H1 (cell line): ENCODE measurements at regions not wholly inside any gene's neighbourhood (a gene's known extent, or its start where the extent isn't known, plus 50 kb on each side); places are given as distances from the start of the nearest gene placed in this dataset.

Source experiments
- CTCF ChIA-PET: fragments of 300-600 bp; sonication (Branson Sonifier 250); formaldehyde crosslinking; loops from one replicate; lab custom pipeline; 2021; ENCODE audit not compliant: partially characterized antibody; lab: Charles Lee
- POLR2A ChIA-PET: fragments of 300-600 bp; sonication (Branson Sonifier 250); formaldehyde crosslinking; loops from one replicate; lab custom pipeline; 2021; ENCODE audit warnings: inconsistent platforms; ENCODE audit not compliant: partially characterized antibody; lab: Charles Lee
- DNase-seq, 2 experiments: peaks; one replicate each; pipeline versions ENCODE4 v3.0.0 to v3.0.0-alpha.2; 2010 to 2022; ENCODE audit warnings: low spot score in 2 of 2, low read depth in 1 of 2, mixed read lengths in 1 of 2
- FAIRE-seq: peaks from 2 replicates; lab custom pipeline; 2011; peaks lifted over from hg19 to GRCh38; lab: Jason Lieb, UNC
- H2AFZ ChIP-seq: 2 replicates; pipeline ENCODE4 v1.8.1; 2012; ENCODE audit warnings: low read length, inconsistent platforms
- H2AK5ac ChIP-seq: 2 replicates; pipeline ENCODE4 v1.6.1; 2013; ENCODE audit warnings: low read depth, low read length
- H2BK120ac ChIP-seq: replicated peaks from 2 replicates; pipeline ENCODE3; 2013; ENCODE audit warnings: low read depth, low read length, inconsistent platforms
- H2BK12ac ChIP-seq: 2 replicates; pipeline ENCODE4 v1.6.1; 2013; ENCODE audit warnings: low read depth, low read length
- H2BK15ac ChIP-seq: 2 replicates; pipeline ENCODE4 v1.6.1; 2013; ENCODE audit warnings: low read length
- H2BK20ac ChIP-seq: 2 replicates; pipeline ENCODE4 v1.6.1; 2013; ENCODE audit warnings: low read length
- H2BK5ac ChIP-seq: 2 replicates; pipeline ENCODE4 v1.6.1; 2013; ENCODE audit warnings: low read depth, low read length
- H3K14ac ChIP-seq: 2 replicates; pipeline ENCODE4 v1.6.1; 2013; ENCODE audit warnings: inconsistent platforms; ENCODE audit not compliant: insufficient read length
- H3K18ac ChIP-seq: 2 replicates; pipeline ENCODE4 v1.6.1; 2013; ENCODE audit warnings: low read length; ENCODE audit errors: extremely low read depth
- H3K23ac ChIP-seq: 2 replicates; pipeline ENCODE4 v1.6.1; 2013; ENCODE audit warnings: inconsistent platforms; ENCODE audit not compliant: insufficient read length
- H3K23me2 ChIP-seq: 2 replicates; pipeline ENCODE4 v1.6.1; 2013; ENCODE audit warnings: low read depth, low read length
- H3K27ac ChIP-seq: 2 replicates; pipeline ENCODE4 v1.6.1; 2011; ENCODE audit warnings: low read depth, low read length, inconsistent platforms
- H3K27me3 ChIP-seq, 4 experiments: replicated peaks in 1 of 4; 1 replicate in 1 of 4; 2 replicates in 3 of 4; pipeline versions ENCODE4 v1.6.1 to v1.8.1; 2011 to 2013; ENCODE audit warnings: low read length in 3 of 4, mild to moderate bottlenecking in 3 of 4, inconsistent platforms in 2 of 4, mixed read lengths in 2 of 4, moderate library complexity in 1 of 4; ENCODE audit not compliant: control insufficient read depth in 3 of 4, insufficient read depth in 3 of 4; ENCODE audit errors: extremely low read depth in 1 of 4
- H3K36me3 ChIP-seq, 4 experiments: 2 replicates each; pipeline versions ENCODE4 v1.6.1 to v1.8.1; 2011 to 2013; ENCODE audit warnings: mild to moderate bottlenecking in 4 of 4, low read length in 3 of 4, moderate library complexity in 2 of 4, control low read depth in 1 of 4, inconsistent platforms in 1 of 4; ENCODE audit not compliant: insufficient read depth in 4 of 4, control insufficient read depth in 2 of 4
- H3K4ac ChIP-seq: replicated peaks from 2 replicates; pipeline ENCODE3; 2013; ENCODE audit warnings: low read length, low read depth, mixed read lengths, inconsistent platforms; ENCODE audit not compliant: insufficient read length
- H3K4me1 ChIP-seq, 4 experiments: replicated peaks in 1 of 4; 1 replicate in 1 of 4; 2 replicates in 3 of 4; pipeline versions ENCODE4 v1.6.1 to v1.8.1; 2011 to 2013; ENCODE audit warnings: low read length in 3 of 4, inconsistent platforms in 2 of 4, mixed read lengths in 1 of 4; ENCODE audit not compliant: insufficient read depth in 4 of 4, control insufficient read depth in 3 of 4
- H3K4me2 ChIP-seq, 2 experiments: 2 replicates each; pipeline versions ENCODE4 v1.6.1 to v1.8.1; 2011 to 2013; ENCODE audit warnings: low read depth in 2 of 2, low read length in 2 of 2, control low read depth in 1 of 2, inconsistent platforms in 1 of 2, mild to moderate bottlenecking in 1 of 2; ENCODE audit not compliant: insufficient read depth in 1 of 2
- H3K4me3 ChIP-seq, 4 experiments: fragments of 200-600, 300-600 bp in 1 of 4; sonication (generic), shearing (Covaris generic), sonication (Bioruptor Twin) in 1 of 4; 2 replicates each; pipeline versions ENCODE4 v1.5.1 to v1.8.1; 2011 to 2016; ENCODE audit warnings: low read length in 4 of 4, low read depth in 3 of 4, control low read depth in 2 of 4, inconsistent platforms in 2 of 4, mild to moderate bottlenecking in 2 of 4, mixed read lengths in 1 of 4, moderate library complexity in 1 of 4; ENCODE audit not compliant: insufficient read depth in 2 of 4; ENCODE audit errors: extremely low read depth in 1 of 4
- H3K56ac ChIP-seq: replicated peaks from 2 replicates; pipeline ENCODE3; 2013; ENCODE audit warnings: low read depth, mild to moderate bottlenecking, mixed read lengths, low read length, inconsistent platforms; ENCODE audit not compliant: insufficient read length
- H3K79me1 ChIP-seq: 2 replicates; pipeline ENCODE4 v1.6.1; 2013; ENCODE audit warnings: low read depth, low read length, control low read depth
- H3K79me2 ChIP-seq, 2 experiments: 2 replicates each; pipeline versions ENCODE4 v1.6.1 to v1.8.1; 2012 to 2013; ENCODE audit warnings: low read length in 2 of 2, mild to moderate bottlenecking in 2 of 2, inconsistent platforms in 1 of 2; ENCODE audit not compliant: insufficient read depth in 2 of 2, control insufficient read depth in 1 of 2
- H3K9ac ChIP-seq, 4 experiments: replicated peaks in 1 of 4; 1 replicate in 1 of 4; 2 replicates in 3 of 4; pipeline versions ENCODE4 v1.6.1 to v1.8.1; 2011 to 2013; ENCODE audit warnings: low read depth in 3 of 4, low read length in 3 of 4, control low read depth in 2 of 4, mild to moderate bottlenecking in 2 of 4, moderate library complexity in 2 of 4, inconsistent platforms in 1 of 4; ENCODE audit errors: extremely low read depth in 1 of 4
- H3K9me3 ChIP-seq, 2 experiments: 2 replicates each; pipeline versions ENCODE4 v1.6.1 to v1.8.1; 2012 to 2013; ENCODE audit warnings: mild to moderate bottlenecking in 2 of 2, moderate library complexity in 2 of 2, control low read depth in 1 of 2, inconsistent platforms in 1 of 2, low read depth in 1 of 2, low read length in 1 of 2, mixed read lengths in 1 of 2; ENCODE audit not compliant: insufficient read depth in 2 of 2
- H4K20me1 ChIP-seq, 2 experiments: replicated peaks in 1 of 2; 2 replicates each; pipeline versions ENCODE3 to v1.8.1; 2011 to 2013; ENCODE audit warnings: inconsistent platforms in 2 of 2, low read length in 2 of 2, mild to moderate bottlenecking in 1 of 2; ENCODE audit not compliant: insufficient read depth in 2 of 2, control insufficient read depth in 1 of 2
- H4K5ac ChIP-seq: 2 replicates; pipeline ENCODE4 v1.6.1; 2013; ENCODE audit warnings: low read length, low read depth, mixed read lengths, inconsistent platforms; ENCODE audit not compliant: insufficient read length
- H4K8ac ChIP-seq: 2 replicates; pipeline ENCODE4 v1.8.0; 2013; ENCODE audit warnings: mild to moderate bottlenecking, moderate library complexity, low read length, inconsistent platforms; ENCODE audit not compliant: insufficient read depth; ENCODE audit errors: extremely low read depth
- H4K91ac ChIP-seq: replicated peaks from 2 replicates; pipeline ENCODE3; 2013; ENCODE audit warnings: low read length, mixed read lengths, inconsistent platforms; ENCODE audit not compliant: insufficient read length
- BACH1 ChIP-seq: IDR thresholded peaks from 2 replicates; pipeline ENCODE4 v1.6.1; 2012; ENCODE audit warnings: low read length, improper control_type of control experiment
- EP300 ChIP-seq, 2 experiments: IDR thresholded peaks; 1 replicate in 1 of 2; 2 replicates in 1 of 2; pipeline ENCODE4 v1.6.1; 2011 to 2012; ENCODE audit warnings: low read depth in 2 of 2, low read length in 2 of 2, mild to moderate bottlenecking in 2 of 2, borderline replicate concordance in 1 of 2, inconsistent platforms in 1 of 2, moderate library complexity in 1 of 2
- GABPA ChIP-seq: IDR thresholded peaks from 2 replicates; pipeline ENCODE4 v1.6.1; 2011; ENCODE audit warnings: mild to moderate bottlenecking, low read length, moderate library complexity, borderline replicate concordance; ENCODE audit not compliant: insufficient read depth
- JUN ChIP-seq: IDR thresholded peaks from 2 replicates; pipeline ENCODE4 v1.6.1; 2011; ENCODE audit warnings: low read depth, mild to moderate bottlenecking, improper control_type of control experiment, low read length
- NANOG ChIP-seq: IDR thresholded peaks from 2 replicates; pipeline ENCODE4 v1.6.1; 2011; ENCODE audit warnings: low read length, low read depth, mild to moderate bottlenecking, inconsistent platforms; ENCODE audit not compliant: insufficient read depth, poor library complexity, severe bottlenecking
- SIN3A ChIP-seq, 2 experiments: IDR thresholded peaks in 1 of 2; conservative IDR thresholded peaks in 1 of 2; 2 replicates each; pipeline ENCODE4 v1.6.1; 2011 to 2012; ENCODE audit warnings: low read length in 2 of 2, improper control_type of control experiment in 1 of 2, low read depth in 1 of 2, mild to moderate bottlenecking in 1 of 2
- SP4 ChIP-seq: IDR thresholded peaks from 2 replicates; pipeline ENCODE4 v1.6.1; 2012; ENCODE audit warnings: low read length, inconsistent platforms
- WGBS, 2 experiments: shearing (Covaris generic) in 1 of 2; methylation state at CpG; one replicate each; pipeline versions ENCODE4 v1.1.6 to v1.1.7; 2013 to 2015; ENCODE audit warnings: low lambda C conversion rate in 2 of 2, mixed read lengths in 2 of 2, inconsistent platforms in 1 of 2, low coverage in 1 of 2, missing lambda C conversion rate in 1 of 2; ENCODE audit not compliant: insufficient replicate concordance in 2 of 2, insufficient coverage in 1 of 2, insufficient read length in 1 of 2; ENCODE audit errors: extremely low coverage in 1 of 2, missing lambda C conversion rate in 1 of 2; 5-methylcytosine and 5-hydroxymethylcytosine counted together
- TF ChIP-seq, protein P1 (sequence below), 3 experiments: IDR thresholded peaks; 1 replicate in 2 of 3; 2 replicates in 1 of 3; pipeline versions ENCODE4 v1.5.1 to v1.6.1; 2011; ENCODE audit warnings: low read length in 3 of 3, mild to moderate bottlenecking in 3 of 3, inconsistent platforms in 2 of 3, low read depth in 1 of 3, moderate library complexity in 1 of 3; ENCODE audit not compliant: insufficient read depth in 1 of 3; ENCODE audit errors: control extremely low read depth in 1 of 3
- TF ChIP-seq, protein P2 (sequence below): IDR thresholded peaks from 2 replicates; pipeline ENCODE4 v1.6.1; 2012; ENCODE audit warnings: inconsistent platforms

DNA sequence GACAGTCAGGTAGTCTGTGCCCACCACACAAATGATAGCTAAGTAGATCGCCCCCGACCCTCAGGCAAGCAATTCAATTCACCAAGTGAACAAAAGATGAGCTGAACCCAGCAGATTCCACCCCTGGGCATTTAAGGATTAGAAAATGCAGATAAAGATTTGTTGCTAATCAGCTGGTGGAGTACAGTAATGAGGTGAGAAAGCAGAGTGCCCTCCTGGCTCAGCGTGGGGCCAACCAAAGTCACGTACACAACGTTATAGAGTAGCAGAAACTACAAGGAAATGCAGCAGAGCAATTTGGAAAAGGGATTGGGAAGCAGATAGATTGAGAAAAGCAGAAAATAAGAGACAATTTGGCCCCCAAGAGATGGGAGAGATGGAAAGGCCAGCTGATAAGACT is 91.2 kb downstream of the SOX9 start:
- Histone ChIP-seq H3K4ac (no peak overlapping the region), H2BK15ac (no peak overlapping the region), H3K36me3 (no peaks in the 10 kb centered on the region), H4K8ac (no peak overlapping the region), H3K4me2 (no peak overlapping the region), H4K91ac (no peak overlapping the region), H4K5ac (no peak overlapping the region), H3K27me3 (no peaks in the 10 kb centered on the region; a peak in 1 of 7 replicates), H3K23ac (no peak overlapping the region), H3K4me3 (no peak overlapping the region), H3K79me1 (no peaks in the 10 kb centered on the region), H3K27ac (no peak overlapping the region), H3K56ac (no peak overlapping the region), H4K20me1 (no peaks in the 10 kb centered on the region), H3K14ac (no peak overlapping the region), H3K79me2 (no peaks in the 10 kb centered on the region), H2BK120ac (no peak overlapping the region), H2AFZ (no peak overlapping the region), H2AK5ac (no peak overlapping the region), H2BK5ac (no peak overlapping the region), H3K23me2 (no peaks in the 10 kb centered on the region), H2BK20ac (no peak overlapping the region), H3K9ac (no peak overlapping the region), H3K9me3 (no peaks in the 10 kb centered on the region), H3K4me1 (peaks cover 0 to 3% (median 0%) of the 10 kb centered on the region in 4 experiments; a peak in 3 of 7 replicates), H3K18ac (no peak overlapping the region), H2BK12ac (no peak overlapping the region)
- TF ChIP-seq SIN3A (conservative IDR thresholded peaks at IDR 0.05 in 1 of 2, IDR thresholded peaks at IDR 0.05 in 1 of 2; ENCODE audit: low read depth in 1 of 2, low read length in 2 of 2) (no peak), SP4 (no peak), JUN (no peak), GABPA (no peak), NANOG (no peak), EP300 (IDR thresholded peaks at IDR 0.05; ENCODE audit: borderline replicate concordance in 1 of 2, low read depth in 2 of 2, low read length in 2 of 2) (no peak), BACH1 (no peak)
- TF ChIP-seq, protein P1, sequence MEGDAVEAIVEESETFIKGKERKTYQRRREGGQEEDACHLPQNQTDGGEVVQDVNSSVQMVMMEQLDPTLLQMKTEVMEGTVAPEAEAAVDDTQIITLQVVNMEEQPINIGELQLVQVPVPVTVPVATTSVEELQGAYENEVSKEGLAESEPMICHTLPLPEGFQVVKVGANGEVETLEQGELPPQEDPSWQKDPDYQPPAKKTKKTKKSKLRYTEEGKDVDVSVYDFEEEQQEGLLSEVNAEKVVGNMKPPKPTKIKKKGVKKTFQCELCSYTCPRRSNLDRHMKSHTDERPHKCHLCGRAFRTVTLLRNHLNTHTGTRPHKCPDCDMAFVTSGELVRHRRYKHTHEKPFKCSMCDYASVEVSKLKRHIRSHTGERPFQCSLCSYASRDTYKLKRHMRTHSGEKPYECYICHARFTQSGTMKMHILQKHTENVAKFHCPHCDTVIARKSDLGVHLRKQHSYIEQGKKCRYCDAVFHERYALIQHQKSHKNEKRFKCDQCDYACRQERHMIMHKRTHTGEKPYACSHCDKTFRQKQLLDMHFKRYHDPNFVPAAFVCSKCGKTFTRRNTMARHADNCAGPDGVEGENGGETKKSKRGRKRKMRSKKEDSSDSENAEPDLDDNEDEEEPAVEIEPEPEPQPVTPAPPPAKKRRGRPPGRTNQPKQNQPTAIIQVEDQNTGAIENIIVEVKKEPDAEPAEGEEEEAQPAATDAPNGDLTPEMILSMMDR (IDR thresholded peaks at IDR 0.05; ENCODE audit: control extremely low read depth in 1 of 3, insufficient read depth in 1 of 3, low read depth in 1 of 3, low read length in 3 of 3) = no peak
- TF ChIP-seq, protein P2, sequence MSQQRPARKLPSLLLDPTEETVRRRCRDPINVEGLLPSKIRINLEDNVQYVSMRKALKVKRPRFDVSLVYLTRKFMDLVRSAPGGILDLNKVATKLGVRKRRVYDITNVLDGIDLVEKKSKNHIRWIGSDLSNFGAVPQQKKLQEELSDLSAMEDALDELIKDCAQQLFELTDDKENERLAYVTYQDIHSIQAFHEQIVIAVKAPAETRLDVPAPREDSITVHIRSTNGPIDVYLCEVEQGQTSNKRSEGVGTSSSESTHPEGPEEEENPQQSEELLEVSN = no peak
- FAIRE-seq (no peak), DNase-seq (no peak)
- ChIA-PET CTCF (interaction anchor here (1.2 kb wide), 1 partner anchor 8 kb away, joined by 3 read pairs; no protein-coding TSS in a partner anchor), POLR2A (interaction anchor here (1.2 kb wide), 1 partner anchor 71 kb away, joined by 3 read pairs; no protein-coding TSS in a partner anchor)
- WGBS, 2 experiments = 82% methylated on average over 5 of the region's 5 CpGs; no CpG with 5 or more reads in 1 of the 2 experiments
